Hepatocyte (in vitro differentiated cells): ENCODE measurements at regions not wholly inside any gene's neighbourhood (a gene's known extent, or its start where the extent isn't known, plus 50 kb on each side); places are given as distances from the start of the nearest gene placed in this dataset.

Experiments
- DNase-seq: peaks from one replicate; pipeline ENCODE4 v3.0.0-alpha.2; 2016; ENCODE audit warnings: low spot score
- H2AFZ ChIP-seq: fragments of 200-600 bp; sonication (generic); 2 replicates; pipeline ENCODE4 v1.6.0; 2016; ENCODE audit warnings: antibody characterized with exemption, mild to moderate bottlenecking
- H3K27ac ChIP-seq: fragments of 200-600 bp; sonication (generic); 2 replicates; pipeline ENCODE4 v1.5.1; 2016; ENCODE audit warnings: mild to moderate bottlenecking
- H3K27me3 ChIP-seq: fragments of 200-600 bp; sonication (generic); 2 replicates; pipeline ENCODE4 v1.6.1; 2016
- H3K36me3 ChIP-seq: fragments of 200-600 bp; sonication (generic); replicated peaks from 2 replicates; pipeline ENCODE4 v1.5.1; 2016; ENCODE audit warnings: low read depth; ENCODE audit not compliant: insufficient read depth
- H3K4me1 ChIP-seq: fragments of 200-600 bp; sonication (generic); 2 replicates; pipeline ENCODE4 v1.5.1; 2016; ENCODE audit warnings: mild to moderate bottlenecking, moderate library complexity; ENCODE audit not compliant: insufficient read depth
- H3K4me2 ChIP-seq: fragments of 200-600 bp; sonication (generic); 2 replicates; pipeline ENCODE4 v1.6.0; 2016
- H3K4me3 ChIP-seq: fragments of 200-600 bp; sonication (generic); 2 replicates; pipeline ENCODE4 v1.5.1; 2016; ENCODE audit warnings: mild to moderate bottlenecking
- H3K79me2 ChIP-seq: fragments of 200-600 bp; sonication (generic); 2 replicates; pipeline ENCODE4 v1.6.0; 2017; ENCODE audit warnings: mild to moderate bottlenecking
- H3K9me2 ChIP-seq: fragments of 200-600 bp; sonication (generic); replicated peaks from 2 replicates; pipeline ENCODE4 v1.6.0; 2017; ENCODE audit warnings: mild to moderate bottlenecking; ENCODE audit not compliant: insufficient read depth
- H3K9me3 ChIP-seq: fragments of 200-600 bp; sonication (generic); 2 replicates; pipeline ENCODE4 v1.5.1; 2016; ENCODE audit warnings: low read depth, mild to moderate bottlenecking
- H4K20me1 ChIP-seq: fragments of 200-600 bp; sonication (generic); 2 replicates; pipeline ENCODE4 v1.6.0; 2016; ENCODE audit warnings: mild to moderate bottlenecking; ENCODE audit not compliant: insufficient read depth, poor library complexity, severe bottlenecking
- EZH2 ChIP-seq: fragments of 200-600 bp; sonication (generic); IDR thresholded peaks from 2 replicates; pipeline ENCODE4 v1.6.1; 2016; ENCODE audit warnings: antibody characterized with exemption, mild to moderate bottlenecking, borderline replicate concordance
- EZH2phosphoT487 ChIP-seq: fragments of 200-600 bp; sonication (generic); IDR thresholded peaks from one replicate; pipeline ENCODE4 v1.6.1; 2018; ENCODE audit warnings: antibody characterized with exemption, mild to moderate bottlenecking, low read depth, moderate library complexity; ENCODE audit not compliant: unreplicated experiment, severe bottlenecking
- WGBS: methylation state at CpG from one replicate; pipeline ENCODE4 v1.1.6; 2016; ENCODE audit warnings: low lambda C conversion rate; ENCODE audit errors: missing lambda C conversion rate; 5-methylcytosine and 5-hydroxymethylcytosine counted together
- TF ChIP-seq, protein P1 (sequence below): fragments of 200-600 bp; sonication (generic); IDR thresholded peaks from 2 replicates; pipeline ENCODE4 v1.5.1; 2016; ENCODE audit warnings: antibody characterized with exemption, mild to moderate bottlenecking; ENCODE audit not compliant: poor library complexity

DNA sequence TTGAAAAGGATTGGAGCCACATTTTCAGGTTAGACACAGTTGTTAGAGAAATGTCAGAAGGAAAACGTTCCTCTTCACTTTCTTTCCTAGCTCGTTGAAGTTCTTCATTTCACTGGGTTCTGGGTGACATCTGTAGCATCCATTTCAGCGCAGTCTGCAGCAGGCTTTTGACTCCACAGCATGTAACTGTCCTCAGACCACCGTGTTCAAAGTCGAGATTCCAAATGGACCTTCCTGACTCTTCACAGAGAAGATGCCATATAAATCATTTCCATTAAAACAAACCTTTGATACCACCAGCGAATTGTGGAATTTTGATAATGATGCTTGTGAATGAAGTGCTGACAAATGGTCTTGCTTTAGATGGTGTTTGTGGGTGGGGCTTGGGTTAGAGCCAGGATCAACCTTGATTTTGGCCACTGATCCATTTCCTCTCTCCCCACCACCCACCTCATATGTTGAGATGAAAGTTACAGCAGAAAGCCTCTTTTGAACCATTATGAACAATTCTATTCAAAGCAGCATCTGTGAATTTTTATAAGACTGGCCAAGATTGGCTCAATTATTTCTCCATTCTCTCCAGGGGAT, 185.3 kb upstream of the PREP start:
- Histone ChIP-seq H3K36me3 (no peaks in the 10 kb centered on the region), H2AFZ (no peak overlapping the region), H3K9me3 (no peaks in the 10 kb centered on the region), H3K4me3 (no peak overlapping the region), H3K27me3 (no peaks in the 10 kb centered on the region), H3K4me1 (no peaks in the 10 kb centered on the region), H3K9me2 (no peaks in the 10 kb centered on the region), H4K20me1 (no peaks in the 10 kb centered on the region), H3K4me2 (no peak overlapping the region), H3K27ac (no peak overlapping the region), H3K79me2 (no peaks in the 10 kb centered on the region)
- WGBS: 88% methylated on average over 6 of the region's 6 CpGs
- no peak for DNase-seq
- TF ChIP-seq EZH2: no peak
- TF ChIP-seq, protein P1, sequence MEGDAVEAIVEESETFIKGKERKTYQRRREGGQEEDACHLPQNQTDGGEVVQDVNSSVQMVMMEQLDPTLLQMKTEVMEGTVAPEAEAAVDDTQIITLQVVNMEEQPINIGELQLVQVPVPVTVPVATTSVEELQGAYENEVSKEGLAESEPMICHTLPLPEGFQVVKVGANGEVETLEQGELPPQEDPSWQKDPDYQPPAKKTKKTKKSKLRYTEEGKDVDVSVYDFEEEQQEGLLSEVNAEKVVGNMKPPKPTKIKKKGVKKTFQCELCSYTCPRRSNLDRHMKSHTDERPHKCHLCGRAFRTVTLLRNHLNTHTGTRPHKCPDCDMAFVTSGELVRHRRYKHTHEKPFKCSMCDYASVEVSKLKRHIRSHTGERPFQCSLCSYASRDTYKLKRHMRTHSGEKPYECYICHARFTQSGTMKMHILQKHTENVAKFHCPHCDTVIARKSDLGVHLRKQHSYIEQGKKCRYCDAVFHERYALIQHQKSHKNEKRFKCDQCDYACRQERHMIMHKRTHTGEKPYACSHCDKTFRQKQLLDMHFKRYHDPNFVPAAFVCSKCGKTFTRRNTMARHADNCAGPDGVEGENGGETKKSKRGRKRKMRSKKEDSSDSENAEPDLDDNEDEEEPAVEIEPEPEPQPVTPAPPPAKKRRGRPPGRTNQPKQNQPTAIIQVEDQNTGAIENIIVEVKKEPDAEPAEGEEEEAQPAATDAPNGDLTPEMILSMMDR: no peak
- TF ChIP-seq EZH2phosphoT487: no peak

DNA sequence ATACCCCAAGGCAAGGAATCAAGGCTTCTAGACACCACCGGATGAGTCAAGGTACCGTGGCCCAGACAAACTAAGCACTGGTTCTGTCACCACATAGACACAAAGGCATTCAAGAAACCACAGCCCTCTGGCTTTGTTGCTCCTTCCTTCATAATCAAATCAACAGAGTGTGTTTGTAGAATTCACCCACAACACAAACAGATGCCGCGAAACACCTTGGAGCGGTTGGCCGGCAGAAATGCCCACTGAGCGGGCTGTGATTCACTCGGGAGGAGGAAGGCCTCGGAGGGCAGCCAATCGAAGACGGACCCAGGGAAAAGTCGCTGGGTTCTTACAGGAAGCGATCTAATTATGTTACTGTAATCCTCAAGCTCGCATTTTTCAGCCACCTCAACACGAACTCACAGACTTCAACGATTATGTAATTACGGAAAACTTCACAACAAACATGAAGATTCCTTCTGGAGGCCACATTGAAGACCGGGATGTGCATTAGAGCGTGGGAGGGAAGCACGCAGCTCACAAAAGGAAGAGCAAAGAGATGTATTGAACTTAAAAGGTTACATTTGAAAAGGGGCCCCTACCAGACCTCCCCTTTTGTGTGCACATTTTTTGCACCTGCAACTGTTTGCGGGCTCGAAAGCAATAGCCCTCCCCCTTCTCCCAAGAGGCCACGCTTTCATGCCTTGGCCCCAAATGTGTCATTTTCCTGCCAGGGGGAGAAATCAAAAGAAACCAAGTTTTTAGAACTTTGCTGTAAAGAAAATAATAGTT, 184.7 kb upstream of the PREP start:
- Histone ChIP-seq H2AFZ (no peak overlapping the region), H3K27me3 (no peaks in the 10 kb centered on the region), H3K4me1 (no peaks in the 10 kb centered on the region), H3K36me3 (no peaks in the 10 kb centered on the region), H3K4me2 (no peak overlapping the region), H3K9me2 (no peaks in the 10 kb centered on the region), H3K27ac (no peak overlapping the region), H3K9me3 (no peaks in the 10 kb centered on the region), H4K20me1 (no peaks in the 10 kb centered on the region), H3K79me2 (no peaks in the 10 kb centered on the region), H3K4me3 (no peak overlapping the region)
- no peak for DNase-seq
- 91% methylated on average over 23 of the region's 23 CpGs for WGBS
- TF ChIP-seq EZH2 (no peak), EZH2phosphoT487 (no peak)
- TF ChIP-seq, protein P1: no peak

DNA sequence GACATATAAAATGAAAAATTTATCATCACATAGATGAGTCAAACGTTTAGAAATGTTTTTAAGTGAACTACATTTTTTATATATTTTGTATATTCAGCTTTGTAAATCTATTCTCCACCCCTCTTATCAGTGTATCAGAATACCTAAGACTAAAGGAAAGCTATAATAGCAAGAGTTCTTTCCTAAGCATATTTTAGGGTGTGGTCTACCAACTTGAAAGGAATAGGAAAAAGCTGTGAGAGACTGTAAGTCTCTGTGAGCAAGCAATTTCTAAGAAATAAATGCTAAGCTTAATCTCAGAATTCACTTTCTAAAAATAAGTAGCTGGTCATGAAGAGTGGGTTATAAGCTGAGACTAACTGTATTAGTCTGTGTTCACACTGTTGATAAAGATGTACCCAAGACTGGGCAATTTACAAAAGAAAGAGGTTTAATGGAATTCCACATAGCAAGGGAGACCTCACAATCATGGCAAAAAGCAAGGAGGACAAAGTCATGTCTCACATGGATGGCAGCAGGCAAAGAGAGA, 175.4 kb upstream of the PREP start:
- Histone ChIP-seq H3K36me3 (no peaks in the 10 kb centered on the region), H3K27ac (no peak overlapping the region), H2AFZ (no peak overlapping the region), H3K4me1 (no peaks in the 10 kb centered on the region), H3K27me3 (no peaks in the 10 kb centered on the region), H3K9me2 (no peaks in the 10 kb centered on the region), H3K9me3 (no peaks in the 10 kb centered on the region), H3K79me2 (no peaks in the 10 kb centered on the region), H4K20me1 (no peaks in the 10 kb centered on the region), H3K4me3 (no peak overlapping the region), H3K4me2 (no peak overlapping the region)
- TF ChIP-seq EZH2 (no peak), EZH2phosphoT487 (no peak)
- TF ChIP-seq, protein P1: no peak
- DNase-seq: no peak
- 48% methylated on average over 1 of the region's 1 CpG for WGBS
